H9 (cell line): ENCODE measurements at regions not wholly inside any gene's neighbourhood (a gene's known extent, or its start where the extent isn't known, plus 50 kb on each side); places are given as distances from the start of the nearest gene placed in this dataset.
"Not testable (repeated sequence)": the region's sequence is repeated elsewhere in the genome, so short reads cannot be mapped to it uniquely, and the experiment has no call there.

Experiments
- DNase-seq: peaks from one replicate; pipeline ENCODE4 v3.0.0-alpha.2; 2017
- H2AFZ ChIP-seq: one replicate; pipeline ENCODE4 v1.6.1; 2013; ENCODE audit warnings: mild to moderate bottlenecking, low read length, control low read depth, moderate library complexity
- H2AK5ac ChIP-seq: 2 replicates; pipeline ENCODE4 v1.6.1; 2013; ENCODE audit warnings: low read length, control low read depth, mixed read lengths; ENCODE audit not compliant: insufficient read length
- H2BK120ac ChIP-seq: one replicate; pipeline ENCODE4 v1.6.1; 2013; ENCODE audit warnings: low read depth, mild to moderate bottlenecking, low read length, control low read depth, inconsistent platforms; ENCODE audit not compliant: poor library complexity, severe bottlenecking
- H2BK12ac ChIP-seq: 2 replicates; pipeline ENCODE4 v1.6.1; 2013; ENCODE audit warnings: low read length, control low read depth, mixed read lengths, low read depth; ENCODE audit not compliant: insufficient read length
- H2BK15ac ChIP-seq: 2 replicates; pipeline ENCODE4 v1.6.1; 2013; ENCODE audit warnings: low read depth, low read length, control low read depth
- H2BK20ac ChIP-seq: one replicate; pipeline ENCODE4 v1.6.1; 2013; ENCODE audit warnings: low read depth, mild to moderate bottlenecking, low read length, control low read depth, inconsistent platforms; ENCODE audit not compliant: poor library complexity, severe bottlenecking
- H2BK5ac ChIP-seq: 2 replicates; pipeline ENCODE4 v1.6.1; 2013; ENCODE audit warnings: low read length, control low read depth, mixed read lengths; ENCODE audit not compliant: insufficient read length
- H3K14ac ChIP-seq: 2 replicates; pipeline ENCODE4 v1.6.1; 2013; ENCODE audit warnings: low read length, control low read depth; ENCODE audit not compliant: insufficient read depth
- H3K18ac ChIP-seq: 2 replicates; pipeline ENCODE4 v1.6.1; 2013; ENCODE audit warnings: low read depth, mild to moderate bottlenecking, mixed read lengths, low read length, control low read depth; ENCODE audit not compliant: insufficient read length
- H3K23ac ChIP-seq: 2 replicates; pipeline ENCODE4 v1.6.1; 2013; ENCODE audit warnings: low read length, control low read depth, mixed read lengths, low read depth; ENCODE audit not compliant: insufficient read length
- H3K23me2 ChIP-seq: 2 replicates; pipeline ENCODE4 v1.6.1; 2013; ENCODE audit warnings: low read depth, mild to moderate bottlenecking, mixed read lengths, low read length, control low read depth; ENCODE audit not compliant: insufficient read length, poor library complexity, severe bottlenecking
- H3K27ac ChIP-seq: 2 replicates; pipeline ENCODE4 v1.5.1; 2013; ENCODE audit warnings: low read length, control low read depth, mixed read lengths, low read depth; ENCODE audit not compliant: insufficient read length
- H3K27me3 ChIP-seq: 2 replicates; pipeline ENCODE4 v1.6.1; 2013; ENCODE audit warnings: low read length, control low read depth, inconsistent platforms; ENCODE audit not compliant: insufficient read depth
- H3K4ac ChIP-seq: 2 replicates; pipeline ENCODE4 v1.6.1; 2013; ENCODE audit warnings: low read depth, mild to moderate bottlenecking, control low read depth, inconsistent platforms, low read length, moderate library complexity
- H3K4me1 ChIP-seq: 2 replicates; pipeline ENCODE4 v1.6.1; 2013; ENCODE audit warnings: low read length, control low read depth, inconsistent platforms; ENCODE audit not compliant: insufficient read depth
- H3K4me2 ChIP-seq: 2 replicates; pipeline ENCODE4 v1.6.1; 2013; ENCODE audit warnings: low read length, control low read depth, mixed read lengths; ENCODE audit not compliant: insufficient read length, insufficient read depth
- H3K56ac ChIP-seq: 2 replicates; pipeline ENCODE4 v1.6.1; 2013; ENCODE audit warnings: low read depth, mild to moderate bottlenecking, mixed read lengths, low read length, control low read depth; ENCODE audit not compliant: insufficient read length
- H3K79me1 ChIP-seq: 2 replicates; pipeline ENCODE4 v1.6.1; 2013; ENCODE audit warnings: low read depth, mild to moderate bottlenecking, moderate library complexity, low read length, control low read depth, inconsistent platforms; ENCODE audit not compliant: insufficient read depth, poor library complexity, severe bottlenecking
- H3K79me2 ChIP-seq: 2 replicates; pipeline ENCODE4 v1.6.1; 2013; ENCODE audit warnings: low read length, control low read depth, inconsistent platforms; ENCODE audit not compliant: insufficient read depth
- H3K9ac ChIP-seq: 2 replicates; pipeline ENCODE4 v1.6.1; 2013; ENCODE audit warnings: low read length, control low read depth, mixed read lengths; ENCODE audit not compliant: insufficient read length; ENCODE audit errors: extremely low read depth
- H3K9me3 ChIP-seq: one replicate; pipeline ENCODE4 v1.6.1; 2013; ENCODE audit warnings: low read depth, low read length, inconsistent platforms; ENCODE audit not compliant: control insufficient read depth
- H3T11ph ChIP-seq: one replicate; pipeline ENCODE4 v1.6.1; 2013; ENCODE audit warnings: mild to moderate bottlenecking, low read length, control low read depth, inconsistent platforms
- H4K20me1 ChIP-seq: one replicate; pipeline ENCODE4 v1.6.1; 2013; ENCODE audit not compliant: control insufficient read depth, insufficient read length, insufficient read depth
- H4K5ac ChIP-seq: 2 replicates; pipeline ENCODE4 v1.6.1; 2013; ENCODE audit warnings: low read depth, mild to moderate bottlenecking, mixed read lengths, low read length, control low read depth; ENCODE audit not compliant: insufficient read length
- H4K8ac ChIP-seq: replicated peaks from 2 replicates; pipeline ENCODE4 v1.6.1; 2013; ENCODE audit warnings: low read length, control low read depth, mixed read lengths, low read depth; ENCODE audit not compliant: insufficient read length
- H4K91ac ChIP-seq: 2 replicates; pipeline ENCODE4 v1.6.1; 2013; ENCODE audit warnings: low read depth, mild to moderate bottlenecking, moderate library complexity, mixed read lengths, low read length, control low read depth; ENCODE audit not compliant: insufficient read length
- H3K27ac Mint-ChIP-seq, 3 experiments: 2 replicates in 2 of 3; 3 replicates in 1 of 3; pipeline ENCODE4 v1.8.0; 2020 to 2021; ENCODE audit warnings: mixed read lengths in 3 of 3, mild to moderate bottlenecking in 1 of 3, moderate library complexity in 1 of 3
- H3K27me3 Mint-ChIP-seq: 2 replicates; pipeline ENCODE4 v1.8.0; 2021; ENCODE audit warnings: low read depth, mild to moderate bottlenecking, moderate library complexity, mixed read lengths
- H3K36me3 Mint-ChIP-seq, 3 experiments: 2 replicates in 2 of 3; 3 replicates in 1 of 3; pipeline ENCODE4 v1.8.0; 2020 to 2021; ENCODE audit warnings: low read depth in 3 of 3, mixed read lengths in 3 of 3; ENCODE audit not compliant: insufficient read depth in 1 of 3
- H3K4me1 Mint-ChIP-seq, 2 experiments: 2 replicates each; pipeline ENCODE4 v1.8.0; 2020; ENCODE audit warnings: mixed read lengths in 2 of 2
- H3K4me3 Mint-ChIP-seq, 2 experiments: 2 replicates in 1 of 2; 3 replicates in 1 of 2; pipeline ENCODE4 v1.8.0; 2020 to 2021; ENCODE audit warnings: mild to moderate bottlenecking in 2 of 2, mixed read lengths in 2 of 2, moderate library complexity in 1 of 2
- H3K9me3 Mint-ChIP-seq, 2 experiments: 2 replicates in 1 of 2; 3 replicates in 1 of 2; pipeline ENCODE4 v1.8.0; 2020; ENCODE audit warnings: mild to moderate bottlenecking in 2 of 2, mixed read lengths in 2 of 2, moderate library complexity in 1 of 2
- CTCF ChIP-seq: fragments of 200-600 bp; sonication (generic); conservative IDR thresholded peaks from 3 replicates; pipeline ENCODE4 v1.8.0; 2021; ENCODE audit warnings: antibody characterized with exemption, mild to moderate bottlenecking
- WGBS: extraction: QIAGEN DNeasy Blood & Tissue Kit; methylation state at CpG from one replicate; pipeline ENCODE4 v1.1.7; 2013; ENCODE audit warnings: missing lambda C conversion rate, low lambda C conversion rate, mixed read lengths; ENCODE audit not compliant: insufficient read length; ENCODE audit errors: extremely low coverage; 5-methylcytosine and 5-hydroxymethylcytosine counted together

GRCh38 chr13:81551036-81551435 is 1210.1 kb upstream of the SPRY2 start:
- Mint-ChIP-seq H3K9me3 (peaks cover 15 to 27% of the 10 kb centered on the region in 2 experiments), H3K36me3 (peaks cover 8 to 30% (median 12%) of the 10 kb centered on the region in 3 experiments), H3K4me1 (no peaks in the 10 kb centered on the region), H3K4me3 (no peak overlapping the region), H3K27me3 (no peaks in the 10 kb centered on the region; the same call in 1 of the 2 replicates), H3K27ac (no peak overlapping the region)
- TF ChIP-seq CTCF, result no peak
- Histone ChIP-seq H3K4me1 (no peaks in the 10 kb centered on the region), H4K8ac (no peak overlapping the region), H4K20me1 (no peaks in the 10 kb centered on the region), H3K79me1 (no peaks in the 10 kb centered on the region), H3K18ac (no peak overlapping the region), H3K23me2 (no peaks in the 10 kb centered on the region), H2BK15ac (no peak overlapping the region), H3K23ac (no peak overlapping the region), H2BK20ac (no peak overlapping the region), H3K9ac (no peak overlapping the region), H2AK5ac (no peak overlapping the region), H3K79me2 (no peaks in the 10 kb centered on the region), H3K56ac (no peak overlapping the region), H3K27me3 (no peaks in the 10 kb centered on the region), H3K14ac (no peak overlapping the region), H4K5ac (no peak overlapping the region), H2BK120ac (no peak overlapping the region), H2AFZ (no peak overlapping the region), H4K91ac (no peak overlapping the region), H2BK5ac (no peak overlapping the region), H3K9me3 (peaks cover 8% of the 10 kb centered on the region), H3K4me2 (no peak overlapping the region), H3K4ac (no peak overlapping the region), H2BK12ac (no peak overlapping the region), H3T11ph (no peak overlapping the region), H3K27ac (no peak overlapping the region)
- WGBS, result no CpG with 5 or more reads among the region's 2 CpGs
- no peak for DNase-seq

- H3K27me3 Mint-ChIP-seq, DNase-seq: not testable (repeated sequence)
- H3K9me3 Mint-ChIP-seq, result peaks cover 25 to 40% of the 10 kb centered on the region in 2 experiments
Observed at GRCh38 chr13:81546294-81546693, 1205.4 kb upstream of the SPRY2 start.

More at GRCh38 chr13:81546294-81546693, 1205.4 kb upstream of the SPRY2 start:
- not testable (repeated sequence) for H2BK20ac ChIP-seq, H2AFZ ChIP-seq, H3K27ac Mint-ChIP-seq, H3K79me2 ChIP-seq, H4K5ac ChIP-seq, H3K4ac ChIP-seq, H4K91ac ChIP-seq, H3K27me3 ChIP-seq, H3K18ac ChIP-seq, H2BK12ac ChIP-seq, H4K8ac ChIP-seq, H3K23ac ChIP-seq, H3K14ac ChIP-seq, H2BK120ac ChIP-seq, H3K56ac ChIP-seq, H3K79me1 ChIP-seq, H4K20me1 ChIP-seq, H3K23me2 ChIP-seq, H2BK15ac ChIP-seq, H3K27ac ChIP-seq, H3K9me3 ChIP-seq, H3K4me1 Mint-ChIP-seq, H3K9ac ChIP-seq, H3K4me3 Mint-ChIP-seq, H2BK5ac ChIP-seq, H3K4me2 ChIP-seq, H2AK5ac ChIP-seq, H3K4me1 ChIP-seq, H3T11ph ChIP-seq
- H3K36me3 Mint-ChIP-seq, result peaks cover 12 to 45% (median 18%) of the 10 kb centered on the region in 3 experiments
- WGBS, result no CpG with 5 or more reads among the region's 2 CpGs
